GM06990 (cell line): ENCODE measurements at regions not wholly inside any gene's neighbourhood (a gene's known extent, or its start where the extent isn't known, plus 50 kb on each side); places are given as distances from the start of the nearest gene placed in this dataset.

Experiments
- DNase-seq: peaks from one replicate; pipeline ENCODE4 v3.0.0-alpha.2; 2011; ENCODE audit not compliant: insufficient read length; ENCODE audit errors: extremely low read depth
- H3K27me3 ChIP-seq: replicated peaks from 2 replicates; pipeline ENCODE4 v1.6.0; 2011; ENCODE audit warnings: low read length; ENCODE audit not compliant: control insufficient read depth, insufficient read depth
- H3K36me3 ChIP-seq: 2 replicates; pipeline ENCODE4 v1.5.1; 2011; ENCODE audit warnings: low read length; ENCODE audit not compliant: control insufficient read depth, insufficient read depth
- H3K4me3 ChIP-seq: replicated peaks from 2 replicates; pipeline ENCODE4 v1.5.1; 2011; ENCODE audit warnings: low read depth, mild to moderate bottlenecking, control low read depth, low read length
- TF ChIP-seq, protein P1 (sequence below): IDR thresholded peaks from 2 replicates; pipeline ENCODE4 v1.5.1; 2011; ENCODE audit warnings: low read length, control low read depth, mild to moderate bottlenecking, inconsistent platforms; ENCODE audit not compliant: insufficient read depth, poor library complexity, severe bottlenecking

DNA sequence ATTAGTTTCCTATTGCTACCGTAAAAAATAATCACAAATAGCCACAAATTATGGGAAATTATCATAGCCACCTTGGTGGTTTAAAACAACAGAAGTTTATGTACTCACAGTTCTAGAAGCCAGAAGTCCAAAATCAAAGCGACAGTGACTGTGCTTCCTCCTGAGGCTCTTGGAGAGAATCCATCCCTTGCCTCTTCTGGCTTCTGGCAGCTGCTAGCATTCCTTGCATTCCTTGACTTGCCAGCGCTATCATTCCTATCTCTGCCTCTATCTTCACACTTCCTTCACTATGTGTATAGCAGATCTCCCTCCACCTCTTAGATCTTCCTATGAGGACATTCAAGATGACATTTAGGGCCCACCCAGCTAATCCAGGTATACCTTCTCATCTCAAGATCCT is 180.1 kb upstream of the USP25 start:
- Histone ChIP-seq H3K27me3 (no peaks in the 10 kb centered on the region), H3K36me3 (no peaks in the 10 kb centered on the region), H3K4me3 (no peak overlapping the region)
- TF ChIP-seq, protein P1, sequence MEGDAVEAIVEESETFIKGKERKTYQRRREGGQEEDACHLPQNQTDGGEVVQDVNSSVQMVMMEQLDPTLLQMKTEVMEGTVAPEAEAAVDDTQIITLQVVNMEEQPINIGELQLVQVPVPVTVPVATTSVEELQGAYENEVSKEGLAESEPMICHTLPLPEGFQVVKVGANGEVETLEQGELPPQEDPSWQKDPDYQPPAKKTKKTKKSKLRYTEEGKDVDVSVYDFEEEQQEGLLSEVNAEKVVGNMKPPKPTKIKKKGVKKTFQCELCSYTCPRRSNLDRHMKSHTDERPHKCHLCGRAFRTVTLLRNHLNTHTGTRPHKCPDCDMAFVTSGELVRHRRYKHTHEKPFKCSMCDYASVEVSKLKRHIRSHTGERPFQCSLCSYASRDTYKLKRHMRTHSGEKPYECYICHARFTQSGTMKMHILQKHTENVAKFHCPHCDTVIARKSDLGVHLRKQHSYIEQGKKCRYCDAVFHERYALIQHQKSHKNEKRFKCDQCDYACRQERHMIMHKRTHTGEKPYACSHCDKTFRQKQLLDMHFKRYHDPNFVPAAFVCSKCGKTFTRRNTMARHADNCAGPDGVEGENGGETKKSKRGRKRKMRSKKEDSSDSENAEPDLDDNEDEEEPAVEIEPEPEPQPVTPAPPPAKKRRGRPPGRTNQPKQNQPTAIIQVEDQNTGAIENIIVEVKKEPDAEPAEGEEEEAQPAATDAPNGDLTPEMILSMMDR = no peak
- no peak for DNase-seq

DNA sequence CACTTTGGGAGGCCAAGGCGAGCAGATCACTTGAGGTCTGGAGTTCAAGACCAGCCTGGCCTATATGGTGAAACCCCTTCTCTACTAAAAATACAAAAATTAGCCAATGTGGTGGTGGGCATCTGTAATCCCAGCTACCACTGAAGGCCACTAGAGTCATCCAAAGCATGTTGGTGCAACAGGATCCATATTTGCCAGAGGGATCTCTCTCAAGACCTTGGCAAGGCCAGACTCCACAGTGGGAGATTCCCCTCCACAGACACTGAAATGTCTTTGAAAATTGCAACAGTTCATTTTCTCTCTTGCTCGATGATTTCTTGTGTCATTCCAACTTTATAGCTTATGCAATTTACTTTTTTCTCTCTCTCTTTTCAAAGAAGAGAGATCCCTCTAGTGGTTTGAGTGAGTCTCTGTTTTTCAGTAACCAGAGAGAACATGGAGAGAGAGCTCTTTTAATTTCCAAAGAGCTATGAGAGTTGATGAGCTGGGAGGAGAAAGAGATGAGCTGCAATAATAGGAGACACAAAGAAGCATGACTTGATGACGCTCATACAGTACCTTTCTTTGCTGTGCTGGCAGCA is 176.8 kb upstream of the USP25 start:
- DNase-seq = no peak
- TF ChIP-seq, protein P1 = peak; percentile 35

DNA sequence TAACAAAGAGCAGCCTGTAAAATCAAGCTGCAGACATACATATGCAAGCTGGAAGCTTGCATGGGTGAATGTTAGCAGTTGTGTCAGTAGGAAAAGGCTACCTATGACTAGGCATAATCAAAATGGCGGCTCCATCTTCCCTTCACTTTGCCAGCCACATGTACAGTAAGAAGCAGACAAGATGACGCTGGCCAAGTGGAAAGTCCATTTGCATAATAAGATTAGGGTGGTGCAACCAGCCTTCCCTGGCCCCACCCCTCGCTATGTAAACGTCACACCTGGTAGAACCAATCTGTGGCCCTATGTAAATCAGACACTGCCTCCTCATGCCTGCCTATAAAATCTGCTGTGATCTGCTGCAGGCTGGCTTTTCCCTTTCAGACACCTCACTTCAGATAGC is 171.9 kb upstream of the USP25 start:
- no peaks in the 10 kb centered on the region for H3K36me3 ChIP-seq
- H3K27me3 ChIP-seq = no peaks in the 10 kb centered on the region
- H3K4me3 ChIP-seq = no peak overlapping the region
- TF ChIP-seq, protein P1 = no peak
- no peak for DNase-seq

More for the DNA sequence above, 176.8 kb upstream of the USP25 start:
- no peak overlapping the region for H3K4me3 ChIP-seq
- H3K36me3 ChIP-seq = no peaks in the 10 kb centered on the region
- H3K27me3 ChIP-seq = no peaks in the 10 kb centered on the region

DNA sequence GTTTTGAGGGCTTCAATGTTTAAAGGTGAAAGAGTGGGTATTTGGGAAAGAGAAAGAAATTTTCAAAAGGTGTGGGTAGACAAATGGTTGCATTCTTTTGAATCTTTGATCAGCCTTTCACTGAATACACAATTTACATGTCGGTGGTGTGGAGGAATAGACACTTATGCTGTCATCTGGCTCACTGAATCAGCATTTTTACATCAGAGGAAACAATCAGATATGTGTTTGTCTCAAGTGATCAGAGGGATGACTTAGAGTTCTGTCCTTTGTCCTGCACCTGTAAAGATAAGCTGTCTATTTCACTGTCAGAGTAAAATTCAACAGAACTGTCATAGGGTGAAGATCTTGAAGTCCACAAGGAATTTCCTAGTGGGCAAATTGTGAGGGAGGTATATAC is 170.9 kb upstream of the USP25 start:
- no peak overlapping the region for H3K4me3 ChIP-seq
- no peaks in the 10 kb centered on the region for H3K36me3 ChIP-seq
- DNase-seq = no peak
- TF ChIP-seq, protein P1 = no peak
- H3K27me3 ChIP-seq = no peaks in the 10 kb centered on the region

DNA sequence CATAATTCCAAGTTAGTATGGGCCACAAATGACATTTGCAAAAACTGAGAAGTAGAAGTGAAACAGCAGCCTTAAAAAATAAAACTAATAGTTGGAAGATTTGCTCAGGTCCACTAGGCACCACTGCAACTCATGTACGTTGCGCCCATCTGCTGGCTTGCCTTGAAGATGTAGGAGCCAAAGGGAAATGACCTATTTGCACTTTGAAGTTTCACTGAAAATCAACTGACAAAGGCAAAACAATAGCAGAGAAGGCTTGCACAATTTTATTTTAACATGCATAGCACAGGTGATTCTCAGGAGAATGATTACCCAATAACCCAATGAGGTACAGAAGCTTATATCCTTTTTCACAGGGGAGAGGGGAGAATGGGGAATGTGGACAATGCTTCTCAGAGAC is 170.1 kb upstream of the USP25 start:
- H3K36me3 ChIP-seq = no peaks in the 10 kb centered on the region
- H3K27me3 ChIP-seq = no peaks in the 10 kb centered on the region
- no peak for DNase-seq
- TF ChIP-seq, protein P1 = no peak
- H3K4me3 ChIP-seq = no peak overlapping the region
